Stimulated activated CD4-positive, alpha-beta T cell treated with anti-CD3 and anti-CD28 coated beads, TNF-alpha, amount 100 ng/mL, for 48 hours (primary cell): ENCODE measurements at regions not wholly inside any gene's neighbourhood (a gene's known extent, or its start where the extent isn't known, plus 50 kb on each side); places are given as distances from the start of the nearest gene placed in this dataset.
A peak's percentile ranks its signal among the peaks of the same experiment; 100 is the strongest.
"Not testable (repeated sequence)": the region's sequence is repeated elsewhere in the genome, so short reads cannot be mapped to it uniquely, and the experiment has no call there.

Experiments used
- DNase-seq, 3 donors: peaks; one replicate each; pipeline ENCODE4 v3.0.0-alpha.2; 2020; ENCODE audit warnings: low read depth in 3 of 3

DNA sequence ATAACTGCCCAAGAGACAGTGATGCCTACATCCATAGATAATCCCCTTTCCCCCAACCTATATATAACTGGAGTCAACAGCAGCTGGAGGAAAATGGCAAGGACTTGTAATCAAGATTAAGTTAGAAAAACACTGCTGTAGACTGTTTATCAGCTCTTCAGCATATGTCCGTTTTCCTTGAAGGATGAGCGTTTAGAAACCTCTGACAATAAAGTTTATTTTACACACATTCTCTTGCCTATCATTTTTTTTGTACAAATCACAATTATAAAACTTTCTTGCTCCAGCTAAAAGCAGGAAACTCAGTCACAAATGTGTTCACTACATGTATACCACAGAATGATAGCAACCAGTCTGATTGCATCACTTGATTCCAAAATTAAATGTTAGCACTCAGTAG, 50.8 kb downstream of the PPIAL4G start:
- DNase-seq, result not testable (repeated sequence)

- DNase-seq, result not testable (repeated sequence)
Observed at GRCh38 chr1:148429856-148430255, 53.2 kb downstream of the PPIAL4G start.

DNA sequence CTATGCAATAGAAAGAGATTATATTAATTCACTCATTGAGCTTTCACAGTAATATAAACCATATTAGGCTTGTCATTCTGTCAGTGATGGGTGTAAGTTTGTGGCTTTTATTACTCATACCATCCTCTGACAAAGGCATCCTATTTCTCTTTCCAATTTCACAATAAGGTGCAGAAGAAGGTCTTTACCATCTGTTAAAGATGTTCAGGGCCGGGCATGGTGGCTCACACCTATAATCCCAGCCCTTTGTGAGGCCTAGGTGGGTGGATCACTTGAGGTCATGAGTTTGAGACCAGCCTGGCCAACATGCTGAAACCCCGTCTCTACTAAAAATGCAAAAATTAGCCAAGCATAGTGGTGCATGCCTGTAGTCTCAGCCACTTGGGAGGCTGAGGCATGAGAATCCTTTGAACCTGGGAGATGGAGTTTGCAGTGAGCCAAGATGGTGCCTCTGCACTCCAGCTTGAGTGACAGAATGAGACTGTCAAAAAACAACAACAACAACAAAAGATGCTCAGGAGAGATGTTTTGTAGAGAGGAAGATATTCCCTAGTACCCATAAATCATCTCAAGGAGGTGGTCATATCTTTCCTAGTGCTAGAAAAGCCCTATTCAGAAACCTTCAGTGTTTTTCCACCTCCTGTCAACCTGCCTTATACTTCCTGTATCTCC, 56.0 kb downstream of the PPIAL4G start:
- DNase-seq, result peak in 1 of 3 donors; percentile 29

GRCh38 chr1:148426385-148426784, 56.7 kb downstream of the PPIAL4G start:
- not testable (repeated sequence) for DNase-seq

GRCh38 chr1:148424143-148425003, 58.7 kb downstream of the PPIAL4G start:
- DNase-seq, result not testable (repeated sequence)

DNA sequence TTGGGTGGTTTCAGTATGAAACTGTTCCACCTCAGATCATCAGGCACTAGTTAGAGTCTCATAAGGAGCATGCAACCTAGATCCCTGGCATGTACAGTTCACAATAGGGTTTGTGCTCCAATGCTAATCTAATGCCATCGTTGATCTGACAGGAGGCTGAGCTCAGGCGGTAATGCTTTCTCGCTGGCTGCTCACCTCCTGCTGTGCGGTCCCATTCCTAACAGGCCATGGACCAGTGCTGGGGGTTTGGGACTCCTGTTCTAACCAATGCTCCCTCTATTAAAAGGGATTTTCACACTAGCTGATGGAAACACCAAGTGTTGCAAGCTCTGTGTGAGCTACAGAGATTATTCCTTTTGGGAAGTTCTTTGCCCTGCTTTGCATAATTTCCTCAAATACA, 60.2 kb downstream of the PPIAL4G start:
- DNase-seq, result not testable (repeated sequence)

DNA sequence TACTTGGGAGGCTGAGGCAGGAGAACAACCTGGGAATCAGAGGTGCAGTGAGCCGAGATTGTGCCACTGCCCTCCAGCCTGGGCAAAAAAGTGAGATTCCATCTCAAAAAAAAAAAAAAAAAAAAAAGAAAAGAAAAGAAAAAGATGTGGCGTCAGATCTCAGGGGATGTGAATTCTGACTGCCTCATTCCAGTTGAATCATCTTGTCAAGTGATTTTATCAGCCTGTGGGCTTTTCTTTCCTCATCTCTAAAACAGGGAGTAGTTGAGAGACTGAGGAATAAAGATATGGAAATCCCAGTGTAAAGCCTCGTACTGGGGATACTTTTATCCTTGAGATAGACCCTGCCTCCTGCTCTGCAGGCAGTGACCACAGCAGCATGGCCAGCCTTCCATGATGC, 65.9 kb downstream of the PPIAL4G start:
- DNase-seq, result not testable (repeated sequence)

GRCh38 chr1:148413385-148413784, 69.7 kb downstream of the PPIAL4G start:
- not testable (repeated sequence) for DNase-seq

DNA sequence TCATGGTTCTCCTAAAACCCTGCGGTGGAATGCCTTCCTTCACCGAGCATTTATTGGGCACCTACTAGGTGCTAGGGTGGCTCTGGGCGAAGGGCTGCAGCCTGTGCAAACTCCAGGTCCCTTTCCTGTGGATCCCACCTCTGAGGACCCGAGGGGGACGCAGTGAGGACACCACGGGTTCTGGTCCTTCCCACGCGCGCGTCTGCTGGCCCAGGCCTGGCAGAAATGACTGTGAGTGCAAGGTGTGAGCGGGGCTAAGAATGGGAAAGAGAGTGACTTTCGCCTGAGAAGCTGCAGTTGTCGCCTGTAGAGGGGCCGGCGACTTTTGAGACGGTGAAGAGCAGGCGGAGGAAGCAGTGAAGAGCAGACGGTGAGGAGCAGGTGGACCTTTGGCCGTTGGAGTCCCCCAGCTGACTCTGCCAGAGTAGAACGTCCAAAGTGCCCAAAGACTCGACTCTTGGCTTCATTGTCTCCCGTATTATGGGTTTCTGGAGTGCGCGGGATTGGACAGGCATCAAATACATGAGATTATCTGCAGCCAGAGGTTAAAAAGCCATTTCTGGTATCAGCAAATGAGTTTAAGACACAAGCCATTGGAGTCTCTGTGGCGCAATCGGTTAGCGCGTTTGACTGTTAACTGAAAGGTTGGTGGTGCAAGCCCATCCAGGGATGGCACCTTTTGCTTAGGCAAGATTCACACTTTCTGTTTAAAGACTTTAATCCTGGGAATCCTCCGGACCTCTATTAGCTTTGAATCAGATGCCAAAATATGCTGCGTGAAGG, 78.1 kb downstream of the PPIAL4G start:
- DNase-seq, result not testable (repeated sequence)

GRCh38 chr1:148403925-148404324, 79.2 kb downstream of the PPIAL4G start:
- not testable (repeated sequence) for DNase-seq

- DNase-seq, result not testable (repeated sequence)
Observed at GRCh38 chr1:148403085-148403456, 80.0 kb downstream of the PPIAL4G start.

DNA sequence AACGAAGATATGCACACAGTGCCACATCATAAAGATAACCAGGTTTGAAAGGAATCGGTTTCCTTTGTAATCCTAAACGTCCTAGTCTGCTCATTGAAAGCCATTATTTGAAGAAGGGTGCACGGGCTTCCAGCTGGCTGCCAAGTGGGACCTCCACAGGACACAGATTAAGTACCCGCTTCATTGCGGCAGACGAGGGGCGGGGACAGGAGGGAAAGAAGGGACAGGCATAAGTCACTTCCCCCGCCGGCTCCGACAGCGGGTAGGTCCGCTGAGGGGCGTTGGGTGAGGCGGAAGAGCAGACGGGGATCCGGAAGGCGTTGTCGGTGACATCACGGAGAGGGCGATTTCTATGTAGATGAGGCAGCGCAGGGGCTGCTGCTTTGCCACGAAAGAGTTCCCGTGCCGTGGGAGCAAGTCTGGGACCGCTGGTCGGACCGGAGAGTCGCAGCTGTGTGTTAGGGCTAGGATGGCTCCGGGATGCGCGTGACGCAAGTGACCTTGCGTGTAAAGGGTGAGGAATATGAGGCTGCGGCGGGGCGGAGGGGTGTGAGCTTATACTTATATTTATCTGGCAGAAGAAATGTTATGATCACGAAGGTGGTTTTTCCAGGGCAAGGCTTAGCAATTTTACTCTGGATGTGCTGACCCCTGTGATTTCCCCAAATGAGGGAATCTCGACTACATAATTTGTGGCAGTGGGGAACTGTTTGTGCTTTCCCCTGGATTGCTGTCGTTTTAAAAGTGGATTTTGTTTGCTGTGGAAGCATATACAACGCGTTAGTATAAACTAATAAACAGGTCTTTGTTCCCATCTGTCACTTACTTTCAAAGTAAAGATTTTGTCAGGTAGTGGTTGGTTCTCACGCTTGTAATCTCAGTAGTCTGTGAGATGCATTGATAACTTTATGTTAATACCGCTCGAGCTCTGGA, 80.7 kb downstream of the PPIAL4G start:
- DNase-seq, result peak; percentile 63 to 79 (median 79)

DNA sequence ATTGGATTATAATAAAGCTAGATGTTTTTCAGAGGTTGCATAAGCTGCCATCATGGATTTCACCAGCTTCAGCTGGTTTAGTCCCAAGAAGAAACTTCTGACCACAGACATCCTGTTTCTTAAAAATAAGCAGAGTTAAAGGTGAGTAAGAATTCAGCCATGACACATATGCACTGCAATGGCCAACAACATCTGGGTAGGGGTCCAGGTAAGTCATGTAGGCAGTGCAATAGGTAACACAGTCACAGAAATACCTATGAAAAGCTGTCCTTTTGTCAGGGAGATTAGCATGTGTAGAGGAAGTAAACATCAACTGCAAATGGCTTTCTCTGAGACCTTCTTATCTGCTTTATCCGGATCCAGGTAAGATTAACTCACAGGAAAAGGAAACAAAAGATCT, 85.6 kb downstream of the PPIAL4G start:
- DNase-seq, result not testable (repeated sequence)

- not testable (repeated sequence) for DNase-seq
Observed at GRCh38 chr1:148392505-148392904, 90.6 kb downstream of the PPIAL4G start.

DNA sequence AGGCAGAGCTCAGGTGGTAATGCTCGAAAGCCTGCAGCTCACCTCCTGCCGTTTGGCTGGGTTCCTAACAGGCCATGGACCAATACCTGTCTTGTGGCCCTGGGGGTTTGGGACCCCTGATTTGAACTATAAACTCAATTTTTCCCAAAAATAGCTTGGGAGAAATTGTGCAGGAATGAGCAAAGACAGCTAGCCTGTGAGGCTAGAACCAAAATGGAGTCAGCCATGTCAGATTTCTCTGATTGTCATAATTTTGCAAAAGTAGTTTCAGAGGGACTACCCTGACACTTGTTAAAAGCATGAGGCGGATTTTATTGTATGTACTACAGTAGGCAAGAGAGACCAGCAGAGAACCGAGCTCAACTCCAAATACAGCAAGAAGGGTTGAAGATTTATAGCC, 91.8 kb downstream of the PPIAL4G start:
- DNase-seq, result not testable (repeated sequence)

DNA sequence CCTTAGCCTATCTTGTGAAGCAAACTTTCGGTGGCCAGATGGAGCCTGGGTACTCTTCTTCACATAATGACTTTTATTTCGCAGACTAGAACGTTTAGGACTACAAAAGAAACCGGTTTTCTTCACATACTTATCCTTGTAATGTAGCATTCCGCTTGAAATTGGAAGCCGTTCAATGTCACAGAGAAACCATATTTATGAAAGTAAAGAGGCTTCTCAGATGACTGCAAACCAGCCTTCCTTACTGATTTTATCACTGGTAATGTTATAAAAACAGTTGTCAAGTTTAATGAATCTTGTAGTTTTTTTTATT, 94.1 kb downstream of the PPIAL4G start:
- no peak for DNase-seq

DNA sequence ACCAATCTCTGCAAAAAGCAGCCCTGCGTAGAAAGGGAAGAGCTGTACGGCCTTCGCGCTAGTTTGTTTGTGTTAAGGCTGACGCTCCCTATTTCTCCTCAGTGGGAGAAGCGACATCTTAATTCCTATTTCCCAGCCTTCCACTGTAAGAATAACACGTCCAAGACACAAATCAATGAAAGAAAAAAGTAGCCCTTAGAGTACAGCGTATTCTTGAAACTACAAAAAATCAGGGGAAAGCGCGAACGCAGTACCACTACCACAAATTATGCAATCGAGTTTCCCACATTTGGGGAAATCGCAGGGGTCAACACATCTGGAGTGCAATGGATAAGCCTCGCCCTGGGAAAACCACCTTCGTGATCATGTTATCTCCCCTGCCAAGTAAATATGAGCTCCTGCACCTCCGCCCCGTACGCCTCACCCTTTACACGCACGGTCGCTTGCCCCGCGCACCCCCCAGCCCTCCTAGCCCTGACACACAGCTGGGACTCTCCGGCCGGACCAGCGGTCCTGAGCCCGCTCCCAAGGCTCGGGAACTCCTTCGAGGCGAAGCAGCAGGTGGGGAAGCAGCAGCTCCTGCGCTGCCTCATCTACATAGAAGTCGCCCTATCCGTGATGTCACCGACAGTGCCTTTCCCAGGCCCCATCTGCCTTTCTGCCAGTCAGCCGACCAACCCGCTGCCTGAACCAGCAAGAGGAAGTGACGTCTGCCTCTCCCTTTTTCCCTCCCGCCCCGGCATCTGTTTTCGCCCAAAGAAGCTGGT, 94.7 kb downstream of the PPIAL4G start:
- DNase-seq, result peak; percentile 76 to 91 (median 79)

DNA sequence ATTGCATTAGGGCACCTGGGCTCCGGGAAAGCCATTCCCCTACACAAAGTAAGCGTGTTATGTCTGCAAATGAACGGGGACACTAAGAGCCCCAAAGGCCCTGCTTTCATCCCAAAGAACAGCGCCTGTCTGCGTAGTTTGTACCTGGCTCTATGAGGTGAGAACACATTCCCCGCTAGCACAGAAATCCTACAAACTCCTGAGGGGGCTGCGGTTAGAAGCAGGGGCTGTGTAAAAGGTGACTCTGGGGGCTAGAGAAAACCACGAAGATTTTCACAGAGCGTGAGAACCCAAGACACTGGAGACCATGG, 95.2 kb downstream of the PPIAL4G start:
- not testable (repeated sequence) for DNase-seq

GRCh38 chr1:148387122-148387948, 95.8 kb downstream of the PPIAL4G start:
- DNase-seq, result not testable (repeated sequence)

DNA sequence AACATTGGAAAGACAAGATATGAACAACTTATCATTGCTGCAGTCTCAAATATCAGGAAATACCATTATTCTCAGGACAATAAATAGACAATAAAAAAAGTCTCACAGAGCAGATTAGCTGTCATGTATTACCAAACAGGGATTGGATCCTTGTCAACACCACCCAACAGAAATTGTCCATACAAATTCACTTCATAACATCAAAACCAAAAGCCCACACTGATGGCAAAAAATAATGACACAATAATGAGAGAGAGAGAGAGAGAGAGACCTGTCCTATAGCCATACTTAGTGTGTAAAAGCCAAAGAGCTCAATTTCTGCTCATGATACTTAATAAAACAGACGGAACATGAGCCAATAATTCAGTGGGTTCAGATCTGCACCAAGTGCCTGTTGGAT, 96.5 kb downstream of the PPIAL4G start:
- no peak for DNase-seq
